ENCODE measurements at regions not wholly inside any gene's neighbourhood (a gene's known extent, or its start where the extent isn't known, plus 50 kb on each side); places are given as distances from the start of the nearest gene placed in this dataset.

- no peak for TF ChIP-seq E2F6 (IDR thresholded peaks at IDR 0.05)
- no peak for TF ChIP-seq KDM1A (IDR thresholded peaks at IDR 0.05; ENCODE audit: borderline replicate concordance, low read length)
Observed at GRCh38 chr5:58024151-58024550, 435.7 kb downstream of the PLK2 start (continued).

Data from H1 (cell line).